ENCODE measurements at regions not wholly inside any gene's neighbourhood (a gene's known extent, or its start where the extent isn't known, plus 50 kb on each side); places are given as distances from the start of the nearest gene placed in this dataset.

DNA sequence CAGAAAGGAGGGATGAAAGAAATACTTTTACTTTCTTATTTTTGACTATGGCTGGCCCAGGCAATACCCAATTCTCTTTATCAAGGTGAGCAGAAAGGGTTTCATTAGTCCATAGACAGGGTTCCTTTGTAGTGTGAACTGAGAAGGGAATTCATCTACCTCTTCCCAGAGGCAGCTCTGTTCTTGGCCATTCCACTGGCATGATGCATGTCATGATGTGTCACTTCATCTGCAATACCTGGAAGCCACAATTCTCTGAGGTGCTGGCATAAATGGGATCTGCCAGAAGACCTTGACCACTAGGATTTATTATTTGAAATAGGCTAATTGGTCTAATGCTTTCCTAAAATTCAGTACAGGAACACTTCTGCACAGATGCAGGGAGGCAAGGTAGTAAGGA lies 542.8 kb downstream of the RFC3 start:
- no peak overlapping the region for H2AFZ ChIP-seq (ENCODE audit: low read length)
- H3K9me3 ChIP-seq (ENCODE audit: low read depth, low read length) = no peaks in the 10 kb centered on the region
- no peaks in the 10 kb centered on the region for H3K36me3 ChIP-seq (ENCODE audit: insufficient read depth, low read length)
- DNase-seq (ENCODE audit: insufficient read length, low spot score, missing footprints) = no peak
- no peak overlapping the region for H3K4me2 ChIP-seq (ENCODE audit: insufficient read depth, low read length)
- H3K27me3 ChIP-seq (ENCODE audit: insufficient read depth, low read length) = no peaks in the 10 kb centered on the region
- H3K79me2 ChIP-seq (ENCODE audit: insufficient read depth, low read length) = no peaks in the 10 kb centered on the region
- H4K20me1 ChIP-seq (ENCODE audit: insufficient read depth, low read length) = no peaks in the 10 kb centered on the region
- H3K4me3 ChIP-seq (ENCODE audit: insufficient read depth, low read length) = no peak overlapping the region
- peaks cover 34% of the 10 kb centered on the region for H3K4me1 ChIP-seq (ENCODE audit: insufficient read depth, low read length)
- no peak for TF ChIP-seq CTCF (IDR thresholded peaks at IDR 0.05; ENCODE audit: extremely low read depth, low read depth, low read length)
- H3K27ac ChIP-seq (ENCODE audit: low read depth, low read length) = no peak overlapping the region

DNA sequence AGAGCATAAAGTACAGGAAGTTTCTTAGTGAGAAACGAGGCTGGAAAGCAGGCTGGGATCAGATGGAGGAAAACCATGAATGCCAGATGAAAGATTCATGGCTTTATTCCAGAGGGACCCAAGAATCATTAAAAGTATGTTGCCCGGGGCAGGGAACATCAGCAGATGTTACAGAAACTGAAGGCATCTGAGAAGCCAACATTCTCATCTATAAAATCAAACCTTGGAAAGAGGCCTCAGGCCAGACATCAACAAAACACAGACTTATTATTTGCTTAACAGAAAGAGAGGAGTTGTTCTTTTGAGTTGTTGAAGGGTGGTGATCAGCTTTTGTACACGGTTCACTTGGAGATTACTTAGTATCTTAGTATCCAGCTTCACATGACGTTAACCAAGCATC lies 543.6 kb downstream of the RFC3 start:
- no peaks in the 10 kb centered on the region for H3K9me3 ChIP-seq (ENCODE audit: low read depth, low read length)
- H3K79me2 ChIP-seq (ENCODE audit: insufficient read depth, low read length) = no peaks in the 10 kb centered on the region
- DNase-seq (ENCODE audit: insufficient read length, low spot score, missing footprints) = no peak
- H3K36me3 ChIP-seq (ENCODE audit: insufficient read depth, low read length) = no peaks in the 10 kb centered on the region
- peaks cover 31% of the 10 kb centered on the region for H3K4me1 ChIP-seq (ENCODE audit: insufficient read depth, low read length)
- peak overlapping the region; percentile 46 for H2AFZ ChIP-seq (ENCODE audit: low read length)
- no peaks in the 10 kb centered on the region for H4K20me1 ChIP-seq (ENCODE audit: insufficient read depth, low read length)
- H3K27ac ChIP-seq (ENCODE audit: low read depth, low read length) = no peak overlapping the region
- no peak overlapping the region for H3K4me2 ChIP-seq (ENCODE audit: insufficient read depth, low read length)
- H3K27me3 ChIP-seq (ENCODE audit: insufficient read depth, low read length) = no peaks in the 10 kb centered on the region
- TF ChIP-seq CTCF (IDR thresholded peaks at IDR 0.05; ENCODE audit: extremely low read depth, low read depth, low read length) = no peak
- no peak overlapping the region for H3K4me3 ChIP-seq (ENCODE audit: insufficient read depth, low read length)

DNA sequence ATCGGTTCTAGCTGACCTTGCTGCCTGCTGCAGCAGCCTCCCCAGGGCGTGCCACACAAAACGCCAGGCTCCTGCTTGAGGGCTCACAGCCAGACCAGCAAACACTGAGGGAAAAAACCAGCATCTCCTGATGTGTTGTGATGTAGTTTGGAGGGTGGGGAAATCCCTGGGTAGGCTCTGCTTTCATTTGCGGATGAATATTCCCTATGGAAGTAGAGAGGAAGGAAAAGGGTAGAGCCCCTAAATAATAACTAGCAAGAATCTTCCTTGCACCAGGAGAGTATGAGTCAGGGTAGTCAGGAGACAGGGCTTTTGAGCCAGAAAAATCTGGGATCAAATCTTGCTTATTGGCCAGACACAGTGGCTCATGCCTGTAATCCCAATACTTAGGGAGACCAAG lies 545.3 kb downstream of the RFC3 start:
- Histone ChIP-seq H3K4me2 (ENCODE audit: insufficient read depth, low read length) (no peak overlapping the region), H3K79me2 (ENCODE audit: insufficient read depth, low read length) (no peaks in the 10 kb centered on the region), H3K9me3 (ENCODE audit: low read depth, low read length) (no peaks in the 10 kb centered on the region), H3K27ac (ENCODE audit: low read depth, low read length) (no peak overlapping the region), H3K4me3 (ENCODE audit: insufficient read depth, low read length) (no peak overlapping the region), H3K36me3 (ENCODE audit: insufficient read depth, low read length) (no peaks in the 10 kb centered on the region), H2AFZ (ENCODE audit: low read length) (no peak overlapping the region), H3K27me3 (ENCODE audit: insufficient read depth, low read length) (no peaks in the 10 kb centered on the region), H4K20me1 (ENCODE audit: insufficient read depth, low read length) (no peaks in the 10 kb centered on the region), H3K4me1 (ENCODE audit: insufficient read depth, low read length) (peaks cover 14% of the 10 kb centered on the region)
- TF ChIP-seq CTCF (IDR thresholded peaks at IDR 0.05; ENCODE audit: extremely low read depth, low read depth, low read length) = no peak
- no peak for DNase-seq (ENCODE audit: insufficient read length, low spot score, missing footprints)

DNA sequence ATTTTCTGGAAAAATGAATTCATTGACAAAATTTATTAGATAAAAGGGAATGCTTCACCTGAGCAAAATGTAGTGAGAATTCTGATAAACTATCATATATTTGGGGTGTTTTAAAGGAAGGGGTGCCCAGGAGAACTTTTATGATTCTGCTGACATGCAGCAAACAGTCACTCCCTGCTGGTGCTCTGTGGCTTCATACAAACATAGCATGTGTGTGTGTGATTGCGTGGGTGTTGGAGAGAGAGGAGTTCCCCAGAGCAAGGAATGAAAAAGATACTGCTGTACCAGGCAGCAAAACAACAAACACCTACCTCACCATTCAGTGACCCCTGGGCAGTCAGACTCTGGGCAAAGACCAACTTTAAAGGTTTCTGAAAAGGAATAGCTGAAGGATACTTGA lies 546.7 kb downstream of the RFC3 start:
- Histone ChIP-seq H3K4me3 (ENCODE audit: insufficient read depth, low read length) (no peak overlapping the region), H3K36me3 (ENCODE audit: insufficient read depth, low read length) (no peaks in the 10 kb centered on the region), H3K27me3 (ENCODE audit: insufficient read depth, low read length) (no peaks in the 10 kb centered on the region), H3K79me2 (ENCODE audit: insufficient read depth, low read length) (no peaks in the 10 kb centered on the region), H2AFZ (ENCODE audit: low read length) (no peak overlapping the region), H3K9me3 (ENCODE audit: low read depth, low read length) (no peaks in the 10 kb centered on the region), H3K4me1 (ENCODE audit: insufficient read depth, low read length) (peaks cover 2% of the 10 kb centered on the region), H3K4me2 (ENCODE audit: insufficient read depth, low read length) (no peak overlapping the region), H3K27ac (ENCODE audit: low read depth, low read length) (no peak overlapping the region), H4K20me1 (ENCODE audit: insufficient read depth, low read length) (no peaks in the 10 kb centered on the region)
- DNase-seq (ENCODE audit: insufficient read length, low spot score, missing footprints) = no peak
- TF ChIP-seq CTCF (IDR thresholded peaks at IDR 0.05; ENCODE audit: extremely low read depth, low read depth, low read length) = no peak
